ENCODE measurements at regions not wholly inside any gene's neighbourhood (a gene's known extent, or its start where the extent isn't known, plus 50 kb on each side); places are given as distances from the start of the nearest gene placed in this dataset.

- FAIRE-seq = peak; percentile 40
- DNase-seq (ENCODE audit: low read depth) = no peak
- no peaks in the 10 kb centered on the region for H3K36me3 ChIP-seq (ENCODE audit: control insufficient read depth, insufficient read depth, low read length)
Observed at GRCh38 chr4:157444014-157444413, 223.5 kb downstream of the GRIA2 start.

GRCh38 chr4:157443537-157443936 lies 223.0 kb downstream of the GRIA2 start:
- DNase-seq (ENCODE audit: low read depth) (no peak), FAIRE-seq (no peak)
- H3K4me3 ChIP-seq (ENCODE audit: low read depth, low read length) = no peak overlapping the region
- no peaks in the 10 kb centered on the region for H3K27me3 ChIP-seq (ENCODE audit: control insufficient read depth, insufficient read depth, low read length)
- no peak for TF ChIP-seq CTCF (IDR thresholded peaks at IDR 0.05; ENCODE audit: insufficient read depth, low read length, severe bottlenecking)
- no peaks in the 10 kb centered on the region for H3K36me3 ChIP-seq (ENCODE audit: control insufficient read depth, insufficient read depth, low read length)

More at GRCh38 chr4:157444014-157444413, 223.5 kb downstream of the GRIA2 start:
- TF ChIP-seq CTCF (IDR thresholded peaks at IDR 0.05; ENCODE audit: insufficient read depth, low read length, severe bottlenecking) = no peak
- Histone ChIP-seq H3K27me3 (ENCODE audit: control insufficient read depth, insufficient read depth, low read length) (no peaks in the 10 kb centered on the region), H3K4me3 (ENCODE audit: low read depth, low read length) (no peak overlapping the region)

- FAIRE-seq (no peak), DNase-seq (ENCODE audit: low read depth) (no peak)
- TF ChIP-seq CTCF (IDR thresholded peaks at IDR 0.05; ENCODE audit: insufficient read depth, low read length, severe bottlenecking) = no peak
- H3K4me3 ChIP-seq (ENCODE audit: low read depth, low read length) = no peak overlapping the region
- H3K27me3 ChIP-seq (ENCODE audit: control insufficient read depth, insufficient read depth, low read length) = no peaks in the 10 kb centered on the region
- H3K36me3 ChIP-seq (ENCODE audit: control insufficient read depth, insufficient read depth, low read length) = no peaks in the 10 kb centered on the region
Observed at GRCh38 chr4:157425897-157426296, 205.4 kb downstream of the GRIA2 start.

- no peaks in the 10 kb centered on the region for H3K27me3 ChIP-seq (ENCODE audit: control insufficient read depth, insufficient read depth, low read length)
- no peak for TF ChIP-seq CTCF (IDR thresholded peaks at IDR 0.05; ENCODE audit: insufficient read depth, low read length, severe bottlenecking)
- no peaks in the 10 kb centered on the region for H3K36me3 ChIP-seq (ENCODE audit: control insufficient read depth, insufficient read depth, low read length)
- no peak overlapping the region for H3K4me3 ChIP-seq (ENCODE audit: low read depth, low read length)
- DNase-seq (ENCODE audit: low read depth) (no peak), FAIRE-seq (no peak)
Observed at GRCh38 chr4:157423526-157424020, 203.0 kb downstream of the GRIA2 start.

- no peak overlapping the region for H3K4me3 ChIP-seq (ENCODE audit: low read depth, low read length)
- H3K36me3 ChIP-seq (ENCODE audit: control insufficient read depth, insufficient read depth, low read length) = no peaks in the 10 kb centered on the region
- FAIRE-seq = no peak
- DNase-seq (ENCODE audit: low read depth) = no peak
- no peaks in the 10 kb centered on the region for H3K27me3 ChIP-seq (ENCODE audit: control insufficient read depth, insufficient read depth, low read length)
- no peak for TF ChIP-seq CTCF (IDR thresholded peaks at IDR 0.05; ENCODE audit: insufficient read depth, low read length, severe bottlenecking)
Observed at GRCh38 chr4:157421365-157421764, 200.8 kb downstream of the GRIA2 start.

All from bronchial epithelial cell (primary cell).